NCI-H524 treated with DMSO at 0.1 percent for 48 hours (cell line): ENCODE measurements at regions not wholly inside any gene's neighbourhood (a gene's known extent, or its start where the extent isn't known, plus 50 kb on each side); places are given as distances from the start of the nearest gene placed in this dataset.

Experiments
- DNase-seq: peaks from one replicate; lab custom pipeline; 2025; lab: John Stamatoyannopoulos, UW

DNA sequence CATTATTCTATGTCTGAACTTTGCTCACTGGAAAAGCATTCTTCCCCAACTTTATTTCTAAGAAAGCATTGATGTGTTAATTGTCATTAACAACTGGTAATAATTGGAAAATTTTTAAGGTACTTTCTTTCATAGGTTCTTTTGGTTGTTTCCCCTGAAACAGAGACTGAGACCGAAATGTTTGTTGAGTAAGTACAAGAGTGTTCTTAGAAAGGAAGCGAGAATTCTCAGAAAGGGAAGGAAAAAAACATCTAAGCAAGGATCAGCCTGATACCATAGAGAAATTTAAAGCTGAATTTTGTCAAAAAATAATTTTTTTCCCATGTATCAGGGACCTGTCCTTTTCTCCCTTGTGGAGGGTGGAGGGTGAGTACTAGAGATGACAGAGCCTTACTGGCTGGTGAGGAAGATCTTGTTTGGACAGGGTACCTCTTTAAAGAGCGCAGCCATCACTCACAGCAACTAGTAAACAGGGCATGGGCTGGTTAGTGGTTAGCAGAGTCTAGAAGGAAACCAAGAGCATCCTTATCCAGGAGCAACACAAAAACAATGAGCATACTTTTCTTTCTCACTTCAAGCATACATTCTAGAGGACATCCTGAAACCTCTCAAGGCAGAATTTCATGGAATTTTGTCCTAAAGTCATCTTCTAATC, 898.5 kb downstream of the DNAH5 start:
- DNase-seq: no peak

GRCh38 chr5:13034061-13034460, 910.4 kb downstream of the DNAH5 start:
- no peak for DNase-seq

GRCh38 chr5:13029211-13029610, 915.3 kb downstream of the DNAH5 start:
- no peak for DNase-seq

GRCh38 chr5:13027874-13028273, 916.6 kb downstream of the DNAH5 start:
- peak; percentile 64 for DNase-seq

- DNase-seq: no peak
These were observed 924.8 kb downstream of the DNAH5 start for GRCh38 chr5:13019729-13020128.

- no peak for DNase-seq
These were observed 941.0 kb downstream of the DNAH5 start for GRCh38 chr5:13003457-13003856.

GRCh38 chr5:12999667-13000066, 944.8 kb downstream of the DNAH5 start:
- no peak for DNase-seq

DNA sequence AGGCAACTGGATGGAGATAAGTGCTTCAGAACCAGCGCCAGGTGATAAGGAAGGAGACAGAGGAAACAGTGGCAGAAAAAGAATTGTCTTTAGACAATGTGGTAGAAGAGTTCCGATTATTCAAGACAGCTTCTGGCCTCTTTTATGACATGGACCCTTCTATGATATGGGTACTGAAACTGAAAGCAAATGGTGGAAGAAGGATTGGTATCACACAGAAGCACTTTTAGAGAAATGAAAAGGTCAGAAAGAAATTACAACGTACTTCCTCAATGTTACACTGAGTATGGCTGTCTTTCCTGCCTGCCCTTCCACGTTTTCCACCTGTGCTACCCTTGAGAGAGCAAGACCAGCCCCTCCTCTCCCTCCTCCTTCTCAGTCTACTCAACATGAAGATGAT, 959.3 kb downstream of the DNAH5 start:
- no peak for DNase-seq

GRCh38 chr5:12974856-12975255, 969.6 kb downstream of the DNAH5 start:
- DNase-seq: no peak

DNA sequence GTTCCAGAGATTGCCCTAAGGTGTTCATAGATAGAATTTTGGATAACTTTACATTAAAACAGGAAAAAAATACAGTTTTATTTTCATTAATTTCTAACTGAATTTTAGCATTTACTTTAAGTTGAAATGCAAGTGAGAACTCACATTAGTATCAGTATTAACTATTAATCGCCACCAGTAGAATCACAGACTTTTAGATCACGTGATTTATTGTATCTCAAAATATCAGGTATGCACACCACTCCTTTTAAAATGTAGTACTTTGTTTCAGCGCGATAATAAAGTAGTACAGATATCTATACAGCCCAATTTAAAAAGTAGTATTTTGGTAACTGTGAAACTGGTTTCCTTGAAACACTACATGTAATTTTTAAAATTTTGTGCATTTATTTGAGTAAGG, 978.7 kb downstream of the DNAH5 start:
- DNase-seq: no peak

GRCh38 chr5:12959713-12960112, 984.8 kb downstream of the DNAH5 start:
- no peak for DNase-seq

DNA sequence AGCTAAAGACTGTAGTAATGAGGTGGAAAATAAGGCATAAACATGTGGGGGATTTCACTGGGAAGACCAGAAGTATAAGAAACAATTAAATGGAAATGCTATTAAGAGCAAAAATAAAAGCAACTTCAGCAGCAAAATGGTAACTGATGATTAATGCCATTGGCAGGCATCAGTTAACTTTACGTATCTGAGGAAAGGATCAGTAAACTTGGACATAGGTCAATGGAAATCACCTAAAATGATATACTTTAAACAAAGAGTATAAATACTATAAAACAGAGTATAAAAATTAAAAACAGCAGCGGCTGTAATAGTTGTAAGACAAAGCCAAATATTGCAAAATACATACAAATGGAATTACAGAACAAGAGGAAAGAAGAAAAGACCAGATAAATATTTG, 992.1 kb downstream of the DNAH5 start:
- no peak for DNase-seq

DNA sequence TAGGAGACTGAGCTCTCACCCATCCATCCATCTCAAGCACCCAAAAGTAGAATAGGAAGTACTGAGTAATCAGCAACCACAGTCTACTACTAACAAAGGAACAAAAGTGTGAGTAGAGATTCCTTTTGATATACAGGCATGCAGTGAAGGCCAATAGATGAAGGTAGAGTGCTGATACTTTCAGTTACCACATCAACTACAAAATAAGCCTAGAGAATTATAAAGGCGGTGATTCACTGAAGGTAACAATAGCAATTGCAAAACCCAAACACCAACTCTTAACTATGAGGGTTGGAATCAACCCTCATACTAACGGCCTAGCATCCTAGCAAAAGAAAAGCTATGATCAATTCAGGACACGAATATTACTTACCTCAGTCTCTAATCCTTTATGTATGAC, 992.6 kb downstream of the DNAH5 start:
- DNase-seq: no peak

- no peak for DNase-seq
These were observed 997.1 kb downstream of the DNAH5 start for GRCh38 chr5:12947379-12947778.

DNA sequence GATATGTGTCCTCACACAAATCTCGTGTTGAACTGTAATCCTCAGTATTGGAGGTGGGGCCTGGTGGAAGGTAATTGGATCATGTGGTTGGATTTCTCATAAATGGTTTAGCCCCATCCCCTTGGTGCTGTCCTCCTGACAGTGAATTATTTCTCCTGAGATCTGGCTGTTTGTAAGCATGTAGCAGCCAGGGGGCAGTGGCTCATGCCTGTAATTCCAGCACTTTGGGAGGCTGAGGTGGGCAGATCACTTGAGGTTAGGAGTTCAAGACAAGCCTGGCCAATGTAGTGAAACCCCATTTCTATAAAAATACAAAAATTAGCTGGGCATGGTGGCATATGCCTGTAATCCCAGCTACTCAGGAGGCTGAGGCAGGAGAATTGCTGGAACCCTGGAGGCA, 999.0 kb downstream of the DNAH5 start:
- DNase-seq: peak; percentile 19

- DNase-seq: no peak
These were observed 1008.3 kb downstream of the DNAH5 start for GRCh38 chr5:12936221-12936620.

DNA sequence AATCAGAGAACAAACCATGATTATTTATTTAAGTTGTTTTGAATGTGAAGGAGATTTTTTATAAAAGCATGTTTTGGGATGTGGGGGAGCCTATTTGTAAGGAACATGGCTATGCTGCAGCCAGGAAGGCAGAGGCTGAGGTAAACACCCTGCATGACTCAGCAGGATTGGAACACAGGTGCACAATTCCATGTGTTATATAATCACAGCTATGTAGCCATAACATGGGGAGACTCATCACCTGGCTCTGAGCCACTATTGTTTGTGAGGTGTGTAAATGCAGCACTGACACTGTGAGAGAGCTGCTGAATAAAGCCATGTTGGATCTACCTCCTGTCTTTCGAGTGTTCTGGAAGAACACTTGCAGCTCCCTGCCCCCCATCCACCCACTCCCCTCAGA, 1009.8 kb downstream of the DNAH5 start:
- no peak for DNase-seq

- no peak for DNase-seq
These were observed 1016.3 kb upstream of the CTNND2 start for GRCh38 chr5:12920527-12920926.

- no peak for DNase-seq
These were observed 1006.9 kb upstream of the CTNND2 start for GRCh38 chr5:12911156-12911555.

- no peak for DNase-seq
These were observed 1006.4 kb upstream of the CTNND2 start for GRCh38 chr5:12910641-12911040.

DNA sequence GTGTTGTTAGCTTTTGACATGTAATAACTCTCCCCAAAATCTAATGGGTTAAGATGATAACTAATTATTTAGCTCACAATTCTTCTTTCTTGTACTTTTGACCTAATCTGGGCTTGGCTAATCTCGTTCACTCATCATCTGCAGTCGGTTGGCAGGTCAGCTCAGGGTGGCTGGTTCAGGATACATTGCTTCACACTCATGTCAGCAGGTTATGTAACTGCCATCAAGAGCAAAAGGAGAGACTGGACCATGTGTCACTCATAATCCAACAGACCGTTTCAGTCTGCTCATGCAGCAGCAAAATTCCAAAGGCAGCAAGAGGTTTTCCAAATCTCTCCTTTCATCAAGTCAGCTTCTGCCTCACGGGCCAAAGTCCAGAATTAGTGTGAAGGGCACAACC, 998.4 kb upstream of the CTNND2 start:
- peak; percentile 47 for DNase-seq

DNA sequence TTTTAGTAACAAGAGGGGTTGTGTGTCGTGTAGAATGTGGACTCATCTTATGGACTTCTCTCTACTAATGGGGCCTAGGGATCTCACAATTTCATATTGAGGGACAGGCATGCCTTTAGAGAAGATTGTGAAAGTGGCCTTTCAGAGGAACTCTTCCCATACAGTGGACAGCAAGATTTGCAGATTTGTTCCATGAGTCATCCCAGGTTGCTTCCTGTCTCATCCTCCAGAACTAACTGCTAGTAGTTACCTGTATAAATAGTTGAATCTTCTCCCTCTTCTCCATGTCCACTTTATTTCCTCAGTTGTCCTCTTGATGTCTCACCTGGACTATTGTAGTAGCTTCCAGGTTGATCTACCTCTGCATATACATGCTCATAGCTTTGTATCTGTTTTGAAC, 997.5 kb upstream of the CTNND2 start:
- DNase-seq: no peak

DNA sequence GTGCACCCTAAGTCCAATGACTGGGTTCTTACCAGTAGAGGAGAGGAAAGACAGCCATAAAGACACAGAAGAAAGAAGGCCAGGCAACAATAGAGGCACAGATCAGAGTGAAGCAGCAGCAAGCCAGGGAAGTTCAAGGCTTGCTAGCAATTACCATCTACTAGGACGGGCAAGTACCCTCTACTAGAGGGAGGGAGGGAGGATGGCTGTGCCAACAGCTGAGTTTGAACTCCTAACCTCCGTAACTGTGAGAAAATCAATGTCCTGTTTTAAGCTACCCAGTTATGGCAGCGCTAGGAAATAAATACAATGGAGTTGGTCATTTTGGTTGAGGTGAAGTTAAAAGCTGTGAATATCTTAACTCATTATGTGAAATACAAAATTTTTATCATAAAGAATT, 991.8 kb upstream of the CTNND2 start:
- no peak for DNase-seq

GRCh38 chr5:12885018-12885417, 980.8 kb upstream of the CTNND2 start:
- DNase-seq: peak; percentile 62

DNA sequence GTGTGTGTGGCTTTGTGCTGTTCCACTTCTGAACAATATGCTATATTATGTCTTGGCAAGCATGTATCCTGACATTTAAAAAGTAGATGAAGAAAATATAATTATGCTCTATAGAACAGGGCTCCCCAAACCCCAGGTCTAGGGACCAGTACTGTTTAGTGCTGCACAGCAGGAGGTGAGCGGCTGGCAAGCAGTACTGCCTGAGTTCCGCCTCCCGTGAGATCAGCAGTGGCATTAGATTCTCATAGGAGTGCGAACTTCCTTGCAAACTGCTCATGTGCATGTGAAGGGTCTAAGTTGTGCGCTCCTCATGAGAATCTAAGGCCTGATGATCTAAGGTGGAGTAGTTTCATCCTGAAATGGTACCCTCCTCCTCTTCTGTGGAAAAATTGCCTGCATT, 979.1 kb upstream of the CTNND2 start:
- no peak for DNase-seq
